ENCODE measurements at regions not wholly inside any gene's neighbourhood (a gene's known extent, or its start where the extent isn't known, plus 50 kb on each side); places are given as distances from the start of the nearest gene placed in this dataset.

DNA sequence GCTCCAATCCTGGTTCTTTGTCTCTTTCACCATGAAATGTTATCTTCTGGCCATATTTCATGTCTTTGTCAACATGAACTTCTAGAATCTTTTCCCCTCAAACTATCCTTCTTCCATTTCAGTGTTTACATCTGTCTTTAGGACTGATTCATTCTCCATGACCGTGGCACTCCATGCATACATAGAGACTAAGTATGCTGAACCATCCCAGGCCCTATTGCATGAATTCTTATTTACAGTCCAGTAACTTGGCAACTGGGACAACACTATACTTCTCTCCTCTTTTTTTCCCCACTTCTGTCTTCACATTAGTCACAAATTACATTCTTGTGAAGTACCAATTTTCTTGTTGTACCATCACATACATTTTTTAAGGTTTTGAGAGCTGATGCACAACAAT lies 109.8 kb upstream of the GALNT13 start:
- H3K56ac ChIP-seq (ENCODE audit: insufficient read length, low read depth, low read length), result no peak overlapping the region
- H2BK15ac ChIP-seq (ENCODE audit: low read depth, low read length), result no peak overlapping the region
- no peak overlapping the region for H3K9ac ChIP-seq (ENCODE audit: extremely low read depth, insufficient read length, low read length)
- WGBS (ENCODE audit: extremely low coverage, insufficient read length, low lambda C conversion rate), result no CpG with 5 or more reads among the region's 1 CpG
- H3K23me2 ChIP-seq (ENCODE audit: insufficient read length, low read depth, low read length, poor library complexity, severe bottlenecking), result no peaks in the 10 kb centered on the region
- no peak overlapping the region for H3T11ph ChIP-seq (ENCODE audit: low read length)
- no peak overlapping the region for H4K5ac ChIP-seq (ENCODE audit: insufficient read length, low read depth, low read length)
- TF ChIP-seq, protein P1, sequence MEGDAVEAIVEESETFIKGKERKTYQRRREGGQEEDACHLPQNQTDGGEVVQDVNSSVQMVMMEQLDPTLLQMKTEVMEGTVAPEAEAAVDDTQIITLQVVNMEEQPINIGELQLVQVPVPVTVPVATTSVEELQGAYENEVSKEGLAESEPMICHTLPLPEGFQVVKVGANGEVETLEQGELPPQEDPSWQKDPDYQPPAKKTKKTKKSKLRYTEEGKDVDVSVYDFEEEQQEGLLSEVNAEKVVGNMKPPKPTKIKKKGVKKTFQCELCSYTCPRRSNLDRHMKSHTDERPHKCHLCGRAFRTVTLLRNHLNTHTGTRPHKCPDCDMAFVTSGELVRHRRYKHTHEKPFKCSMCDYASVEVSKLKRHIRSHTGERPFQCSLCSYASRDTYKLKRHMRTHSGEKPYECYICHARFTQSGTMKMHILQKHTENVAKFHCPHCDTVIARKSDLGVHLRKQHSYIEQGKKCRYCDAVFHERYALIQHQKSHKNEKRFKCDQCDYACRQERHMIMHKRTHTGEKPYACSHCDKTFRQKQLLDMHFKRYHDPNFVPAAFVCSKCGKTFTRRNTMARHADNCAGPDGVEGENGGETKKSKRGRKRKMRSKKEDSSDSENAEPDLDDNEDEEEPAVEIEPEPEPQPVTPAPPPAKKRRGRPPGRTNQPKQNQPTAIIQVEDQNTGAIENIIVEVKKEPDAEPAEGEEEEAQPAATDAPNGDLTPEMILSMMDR (conservative IDR thresholded peaks at IDR 0.05), result no peak
- H2BK120ac ChIP-seq (ENCODE audit: low read depth, low read length, poor library complexity, severe bottlenecking), result no peak overlapping the region
- no peak overlapping the region for H2BK12ac ChIP-seq (ENCODE audit: insufficient read length, low read depth, low read length)
- H3K9me3 Mint-ChIP-seq, result peaks cover 16 to 22% of the 10 kb centered on the region in 2 experiments
- H3K27me3 ChIP-seq (ENCODE audit: insufficient read depth, low read length), result no peaks in the 10 kb centered on the region
- H3K18ac ChIP-seq (ENCODE audit: insufficient read length, low read depth, low read length), result no peak overlapping the region
- no peak overlapping the region for H3K4me3 Mint-ChIP-seq
- H2BK5ac ChIP-seq (ENCODE audit: insufficient read length, low read length), result no peak overlapping the region
- H3K27me3 Mint-ChIP-seq (ENCODE audit: low read depth), result no peaks in the 10 kb centered on the region
- no peaks in the 10 kb centered on the region for H3K79me1 ChIP-seq (ENCODE audit: insufficient read depth, low read depth, low read length, poor library complexity, severe bottlenecking)
- H3K23ac ChIP-seq (ENCODE audit: insufficient read length, low read depth, low read length), result no peak overlapping the region
- H4K91ac ChIP-seq (ENCODE audit: insufficient read length, low read depth, low read length), result no peak overlapping the region
- no peaks in the 10 kb centered on the region for H3K4me1 ChIP-seq (ENCODE audit: insufficient read depth, low read length)
- no peak overlapping the region for H3K4me2 ChIP-seq (ENCODE audit: insufficient read depth, insufficient read length, low read length)
- H3K79me2 ChIP-seq (ENCODE audit: insufficient read depth, low read length), result no peaks in the 10 kb centered on the region
- no peak overlapping the region for H2AFZ ChIP-seq (ENCODE audit: low read length)
- no peak overlapping the region for H3K27ac Mint-ChIP-seq
- H3K27ac ChIP-seq (ENCODE audit: insufficient read length, low read depth, low read length), result no peak overlapping the region
- H3K4me1 Mint-ChIP-seq, result peaks cover 3 to 5% of the 10 kb centered on the region in 2 experiments; a peak in 3 of 4 replicates
- no peak for DNase-seq
- H4K8ac ChIP-seq (replicated peaks; ENCODE audit: insufficient read length, low read depth, low read length), result no peak overlapping the region
- no peaks in the 10 kb centered on the region for H4K20me1 ChIP-seq (ENCODE audit: control insufficient read depth, insufficient read depth, insufficient read length)
- no peak overlapping the region for H2AK5ac ChIP-seq (ENCODE audit: insufficient read length, low read length)
- H3K4ac ChIP-seq (ENCODE audit: low read depth, low read length), result no peak overlapping the region
- no peak overlapping the region for H3K14ac ChIP-seq (ENCODE audit: insufficient read depth, low read length)
- no peak overlapping the region for H2BK20ac ChIP-seq (ENCODE audit: low read depth, low read length, poor library complexity, severe bottlenecking)
- H3K9me3 ChIP-seq (ENCODE audit: control insufficient read depth, low read depth, low read length), result no peaks in the 10 kb centered on the region
- peaks cover 5 to 23% (median 11%) of the 10 kb centered on the region in 3 experiments; a peak in 5 of 7 replicates for H3K36me3 Mint-ChIP-seq (ENCODE audit: insufficient read depth in 1 of 3, low read depth in 3 of 3)
